HEK293T (cell line): ENCODE measurements at regions not wholly inside any gene's neighbourhood (a gene's known extent, or its start where the extent isn't known, plus 50 kb on each side); places are given as distances from the start of the nearest gene placed in this dataset.

Experiments
- CTCF ChIA-PET: fragments of 350-600 bp; formaldehyde crosslinking; extraction: SDS; loops from one replicate; lab custom pipeline; 2021; ENCODE audit warnings: antibody characterized with exemption, inconsistent platforms; lab: Yijun Ruan, JAX
- POLR2A ChIA-PET: fragments of 350-600 bp; formaldehyde crosslinking; extraction: SDS; loops from one replicate; lab custom pipeline; 2020; ENCODE audit warnings: antibody characterized with exemption, inconsistent platforms; lab: Yijun Ruan, JAX
- DNase-seq: peaks from one replicate; pipeline ENCODE4 v3.0.0; 2012; ENCODE audit warnings: mixed read lengths; ENCODE audit errors: extremely low spot score
- ARNT ChIP-seq: fragments of 450-650 bp; IDR thresholded peaks from 2 replicates; pipeline ENCODE4 v1.6.1; 2017; ENCODE audit warnings: mild to moderate bottlenecking
- BHLHE40 ChIP-seq: fragments of 450-650 bp; IDR thresholded peaks from 2 replicates; pipeline ENCODE4 v1.6.1; 2016; ENCODE audit warnings: mild to moderate bottlenecking, moderate library complexity, borderline replicate concordance
- CTBP1 ChIP-seq: fragments of 450-650 bp; IDR thresholded peaks from 2 replicates; pipeline ENCODE4 v1.6.1; 2016; ENCODE audit warnings: borderline replicate concordance
- ELF4 ChIP-seq: fragments of 450-650 bp; IDR thresholded peaks from 2 replicates; pipeline ENCODE4 v1.6.1; 2017; ENCODE audit warnings: antibody characterized with exemption
- FOXA1 ChIP-seq: fragments of 450-650 bp; IDR thresholded peaks from 2 replicates; pipeline ENCODE4 v1.6.1; 2016; ENCODE audit warnings: mild to moderate bottlenecking
- FOXK2 ChIP-seq: fragments of 450-650 bp; IDR thresholded peaks from 2 replicates; pipeline ENCODE4 v1.6.1; 2016; ENCODE audit warnings: mild to moderate bottlenecking
- FOXM1 ChIP-seq: fragments of 450-650 bp; IDR thresholded peaks from 2 replicates; pipeline ENCODE4 v1.6.1; 2017; ENCODE audit warnings: mild to moderate bottlenecking, borderline replicate concordance
- HDGF ChIP-seq: fragments of 450-650 bp; IDR thresholded peaks from 2 replicates; pipeline ENCODE4 v1.6.1; 2017; ENCODE audit warnings: antibody characterized with exemption, borderline replicate concordance
- L3MBTL2 ChIP-seq: fragments of 450-650 bp; conservative IDR thresholded peaks from 2 replicates; pipeline ENCODE4 v1.6.1; 2016; ENCODE audit warnings: mild to moderate bottlenecking
- LEF1 ChIP-seq: fragments of 450-650 bp; IDR thresholded peaks from 2 replicates; pipeline ENCODE4 v1.6.1; 2017; ENCODE audit warnings: mild to moderate bottlenecking, borderline replicate concordance
- NFRKB ChIP-seq: fragments of 450-650 bp; IDR thresholded peaks from 2 replicates; pipeline ENCODE4 v1.6.1; 2016; ENCODE audit warnings: mild to moderate bottlenecking, moderate library complexity
- PKNOX1 ChIP-seq: fragments of 450-650 bp; IDR thresholded peaks from 2 replicates; pipeline ENCODE4 v1.6.1; 2016
- SP1 ChIP-seq: fragments of 450-650 bp; IDR thresholded peaks from 2 replicates; pipeline ENCODE4 v1.6.1; 2017
- SUZ12 ChIP-seq: fragments of 450-650 bp; IDR thresholded peaks from 2 replicates; pipeline ENCODE4 v1.6.1; 2016; ENCODE audit warnings: mild to moderate bottlenecking
- TARDBP ChIP-seq: fragments of 450-650 bp; IDR thresholded peaks from 2 replicates; pipeline ENCODE4 v1.6.1; 2016
- ZNF384 ChIP-seq: fragments of 450-650 bp; IDR thresholded peaks from 2 replicates; pipeline ENCODE4 v1.6.1; 2016

GRCh38 chr1:11406845-11407244 is 72.1 kb upstream of the DISP3 start:
- TF ChIP-seq FOXK2 (no peak), FOXM1 (no peak), CTBP1 (no peak), SP1 (no peak), BHLHE40 (no peak), LEF1 (no peak), ARNT (no peak), HDGF (no peak), NFRKB (no peak), PKNOX1 (no peak), FOXA1 (no peak), ZNF384 (no peak), L3MBTL2 (no peak), SUZ12 (no peak), ELF4 (no peak), TARDBP (no peak)
- DNase-seq: no peak
- ChIA-PET CTCF (no interaction called here), POLR2A (no interaction called here)

- DNase-seq: no peak
- ChIA-PET POLR2A (no interaction called here), CTCF (no interaction called here)
- no peak for TF ChIP-seq SP1
- TF ChIP-seq ZNF384: no peak
- TF ChIP-seq L3MBTL2: no peak
- no peak for TF ChIP-seq ARNT
Measured at GRCh38 chr1:11407301-11407994, 71.5 kb upstream of the DISP3 start.

GRCh38 chr1:11412141-11412540 is 66.8 kb upstream of the DISP3 start:
- ChIA-PET POLR2A (no interaction called here), CTCF (interaction anchor here (0.6 kb wide), 1 partner anchor 27 kb away, joined by 3 read pairs; no protein-coding TSS in a partner anchor)
- no peak for DNase-seq
- TF ChIP-seq SP1 (no peak), CTBP1 (no peak), NFRKB (no peak), ARNT (no peak), BHLHE40 (no peak), TARDBP (no peak), ELF4 (no peak), PKNOX1 (no peak), L3MBTL2 (no peak), FOXM1 (no peak), HDGF (no peak)

GRCh38 chr1:11413986-11414391 is 65.0 kb upstream of the DISP3 start:
- no peak for DNase-seq
- ChIA-PET POLR2A (no interaction called here), CTCF (no interaction called here)
- TF ChIP-seq TARDBP (no peak), LEF1 (no peak), L3MBTL2 (no peak), SP1 (no peak)

GRCh38 chr1:11414926-11415538 is 63.9 kb upstream of the DISP3 start:
- TF ChIP-seq CTBP1: no peak
- no peak for TF ChIP-seq FOXA1
- TF ChIP-seq HDGF: no peak
- TF ChIP-seq FOXM1: no peak
- TF ChIP-seq NFRKB: no peak
- no peak for TF ChIP-seq LEF1
- no peak for DNase-seq
- CTCF ChIA-PET: interaction anchor here (0.6 to 0.7 kb wide), 2 partner anchors 22 to 174 kb away, joined by 3 read pairs; no protein-coding TSS in a partner anchor
- POLR2A ChIA-PET: no interaction called here

GRCh38 chr1:11417162-11417561 is 61.8 kb upstream of the DISP3 start:
- no peak for DNase-seq
- ChIA-PET POLR2A (no interaction called here), CTCF (interaction anchor here (0.6 kb wide), 2 partner anchors 24 to 42 kb away, joined by 3 read pairs; no protein-coding TSS in a partner anchor)
- TF ChIP-seq LEF1: no peak
- no peak for TF ChIP-seq FOXA1
- no peak for TF ChIP-seq TARDBP
- no peak for TF ChIP-seq SUZ12
- TF ChIP-seq CTBP1: no peak
- no peak for TF ChIP-seq ELF4
- no peak for TF ChIP-seq PKNOX1
- no peak for TF ChIP-seq SP1
- no peak for TF ChIP-seq FOXM1
- TF ChIP-seq L3MBTL2: no peak
- no peak for TF ChIP-seq FOXK2
- no peak for TF ChIP-seq ZNF384
- no peak for TF ChIP-seq NFRKB
- TF ChIP-seq BHLHE40: no peak
- TF ChIP-seq HDGF: no peak
- TF ChIP-seq ARNT: no peak
